NCI-H2081 treated with DMSO at 0.1 percent for 48 hours (cell line): ENCODE measurements at regions not wholly inside any gene's neighbourhood (a gene's known extent, or its start where the extent isn't known, plus 50 kb on each side); places are given as distances from the start of the nearest gene placed in this dataset.
"Not testable (repeated sequence)": the region's sequence is repeated elsewhere in the genome, so short reads cannot be mapped to it uniquely, and the experiment has no call there.

Experiments
- DNase-seq: peaks from one replicate; lab custom pipeline; 2025; lab: John Stamatoyannopoulos, UW

DNA sequence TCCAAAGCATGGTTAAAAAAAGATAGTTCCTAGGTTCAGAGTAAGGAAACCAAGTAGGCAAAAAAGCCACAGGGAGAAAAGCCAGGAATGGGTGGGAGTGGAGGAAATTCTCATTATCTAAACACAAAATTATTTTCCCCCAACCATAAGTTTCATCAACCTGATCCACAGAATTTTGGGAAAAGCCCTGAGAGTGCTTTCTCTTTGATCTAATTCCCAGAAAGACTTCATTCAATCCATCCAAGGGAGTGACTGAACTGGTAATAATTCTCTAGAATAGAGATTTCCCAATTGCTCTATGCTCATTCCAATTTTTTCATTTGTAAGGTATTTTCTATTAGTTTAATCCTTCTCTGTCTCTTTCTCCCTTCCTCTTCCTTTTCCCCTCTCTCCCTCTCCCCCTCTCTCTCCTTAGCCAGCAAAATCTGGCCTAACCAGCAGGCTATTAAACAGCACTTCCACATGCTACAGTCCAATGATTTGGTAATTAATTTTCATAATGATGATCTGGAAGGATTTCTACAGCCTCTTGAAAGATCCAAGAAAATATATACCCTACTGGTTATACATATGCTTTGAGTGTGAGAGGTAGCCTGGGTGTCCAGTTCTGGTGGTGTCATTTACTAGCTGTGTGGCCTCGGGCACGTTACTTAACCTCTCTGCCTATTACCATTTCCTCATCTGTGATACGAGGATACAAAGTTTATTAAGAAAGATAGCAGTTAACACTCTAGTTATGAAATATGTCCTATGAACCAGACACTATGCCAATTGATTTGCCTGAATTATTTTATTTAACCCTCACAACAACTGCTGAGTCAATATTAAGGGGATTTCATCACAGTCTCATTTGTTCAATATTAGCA, 251.5 kb upstream of the RASGEF1B start:
- DNase-seq, result no peak

DNA sequence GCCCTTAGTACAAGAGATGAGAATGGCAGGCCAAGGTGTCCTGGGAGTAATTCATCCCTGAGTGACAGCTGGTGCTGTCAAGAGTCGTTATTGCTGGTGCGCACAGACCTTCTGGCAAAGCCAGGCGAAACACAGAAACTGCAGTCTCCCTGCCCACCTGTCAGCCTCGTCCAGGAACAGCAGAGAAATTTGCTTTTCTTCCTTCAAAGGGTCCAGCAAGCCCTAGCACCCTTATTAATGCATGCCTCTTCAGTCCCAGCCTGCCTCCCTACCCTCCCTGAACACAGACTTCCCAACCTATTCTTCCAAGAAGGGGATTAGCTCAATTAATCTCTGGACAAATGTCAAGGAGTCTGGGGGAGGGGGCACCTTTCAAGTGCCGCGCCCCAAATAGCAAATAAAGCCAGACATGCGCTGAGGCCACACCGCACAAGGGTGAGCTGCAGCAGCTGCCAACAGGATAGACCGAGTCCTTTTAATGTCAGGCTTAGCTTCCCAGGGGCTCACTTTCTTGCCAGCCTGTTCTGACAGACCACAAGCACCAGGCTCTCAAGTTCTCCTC, 250.7 kb upstream of the RASGEF1B start:
- no peak for DNase-seq

DNA sequence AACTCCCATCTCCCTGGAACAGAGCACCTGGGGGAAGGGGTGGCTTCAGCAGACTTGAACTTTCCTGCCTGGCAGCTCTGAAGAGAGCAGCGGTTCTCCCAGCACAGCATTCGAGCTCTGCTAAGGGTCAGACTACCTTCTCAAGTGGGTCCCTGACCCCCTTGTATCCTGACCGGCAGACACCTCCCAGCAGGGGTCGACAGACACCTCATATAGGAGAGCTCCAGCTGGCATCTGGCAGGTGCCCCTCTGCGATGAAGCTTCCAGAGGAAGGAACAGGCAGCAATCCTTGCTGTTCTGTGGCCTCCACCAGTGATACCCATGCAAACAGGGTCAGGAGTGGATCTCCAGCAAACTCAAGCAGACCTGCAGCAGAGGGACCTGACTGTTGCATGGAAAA, 244.1 kb upstream of the RASGEF1B start:
- DNase-seq, result no peak

DNA sequence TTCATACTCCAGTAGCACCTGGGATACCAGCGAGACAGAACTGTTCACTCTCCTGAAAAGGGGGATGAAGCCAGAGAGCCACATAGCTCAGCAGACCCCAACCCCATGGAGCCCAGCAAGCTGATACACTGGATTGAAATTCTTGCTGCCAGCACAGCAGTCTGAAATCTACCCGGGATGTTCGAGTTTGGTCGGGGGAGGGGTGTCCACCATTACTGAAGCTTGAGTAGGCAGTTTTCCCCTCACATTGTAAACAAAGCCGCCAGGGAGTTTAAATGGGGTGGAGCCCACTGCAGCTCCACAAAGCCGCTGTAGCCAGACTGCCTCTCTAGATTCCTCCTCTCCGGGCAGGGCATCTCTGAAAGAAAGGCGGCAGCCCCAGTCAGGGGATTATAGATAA, 243.7 kb upstream of the RASGEF1B start:
- DNase-seq, result not testable (repeated sequence)

DNA sequence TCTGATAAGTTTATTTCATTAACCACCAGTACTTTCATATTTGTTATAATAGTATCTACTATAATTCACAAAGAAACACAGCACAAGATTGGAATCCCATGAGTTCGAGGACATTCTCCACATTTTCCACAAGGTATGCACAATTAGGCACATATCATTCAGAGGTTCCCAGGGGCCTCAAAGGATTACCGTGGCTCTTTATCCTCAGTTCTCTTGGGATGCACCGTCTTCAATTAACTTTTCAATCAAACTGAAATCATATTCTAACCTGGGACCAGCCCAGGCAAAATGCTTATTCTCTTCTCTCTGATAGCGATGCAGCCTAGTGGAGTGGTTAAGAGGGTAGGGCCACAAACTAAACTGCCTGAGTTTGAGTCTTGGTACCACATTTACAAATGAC, 242.6 kb upstream of the RASGEF1B start:
- no peak for DNase-seq

DNA sequence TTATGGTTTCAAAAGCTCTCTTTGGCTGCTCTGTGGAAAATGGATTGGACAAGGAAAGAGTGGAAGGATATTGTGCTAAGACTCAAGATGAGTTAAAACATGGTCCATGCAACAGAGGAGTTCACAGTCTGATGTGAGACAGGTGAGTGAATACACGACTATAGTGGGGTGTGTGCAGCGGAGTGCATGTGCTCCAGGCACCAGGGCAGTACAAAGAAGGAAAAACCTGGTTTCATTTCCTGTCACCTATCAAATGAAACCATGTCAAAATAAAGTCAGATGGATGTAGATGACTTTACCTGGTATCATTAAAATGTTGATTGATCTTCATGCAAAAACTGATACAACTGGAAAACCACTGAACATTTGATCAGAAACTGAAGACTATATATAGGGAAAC, 241.0 kb upstream of the RASGEF1B start:
- no peak for DNase-seq

DNA sequence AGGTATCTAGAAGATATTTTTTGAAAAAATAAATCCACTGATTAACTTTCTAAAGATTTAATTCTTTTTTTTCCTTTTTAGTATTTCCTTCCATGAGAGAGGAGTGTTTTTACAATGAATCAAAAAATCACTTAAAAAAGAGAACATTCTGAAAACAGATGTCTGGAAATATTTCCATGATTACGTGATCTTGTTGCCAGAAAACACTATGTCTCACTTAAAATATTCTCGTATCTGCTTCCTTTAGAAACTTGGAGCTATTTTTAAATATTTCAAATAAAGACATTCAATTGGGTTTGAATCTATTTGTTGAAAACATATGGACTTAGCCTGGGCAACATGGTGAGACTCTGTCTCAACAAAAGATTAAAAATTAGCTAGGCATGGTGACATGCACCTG, 232.8 kb upstream of the RASGEF1B start:
- DNase-seq, result no peak

DNA sequence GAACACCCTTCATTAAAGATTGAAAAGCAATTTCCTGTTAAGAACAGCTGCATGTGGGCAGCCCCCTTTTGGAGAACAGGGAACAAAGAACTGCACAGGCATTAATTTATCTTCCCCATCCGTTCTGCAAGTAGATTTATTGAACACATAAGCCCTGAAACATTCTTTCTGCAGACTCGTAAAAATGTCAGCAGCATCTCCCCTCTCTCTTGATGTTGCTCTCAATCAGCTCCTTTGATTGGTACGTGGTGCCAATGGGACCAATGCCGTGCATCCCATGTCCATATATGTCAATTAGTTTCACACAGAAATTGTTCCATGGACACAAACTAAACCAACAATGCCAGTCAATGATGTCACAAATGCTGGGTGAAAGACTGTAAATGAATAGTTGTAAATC, 228.5 kb upstream of the RASGEF1B start:
- no peak for DNase-seq

DNA sequence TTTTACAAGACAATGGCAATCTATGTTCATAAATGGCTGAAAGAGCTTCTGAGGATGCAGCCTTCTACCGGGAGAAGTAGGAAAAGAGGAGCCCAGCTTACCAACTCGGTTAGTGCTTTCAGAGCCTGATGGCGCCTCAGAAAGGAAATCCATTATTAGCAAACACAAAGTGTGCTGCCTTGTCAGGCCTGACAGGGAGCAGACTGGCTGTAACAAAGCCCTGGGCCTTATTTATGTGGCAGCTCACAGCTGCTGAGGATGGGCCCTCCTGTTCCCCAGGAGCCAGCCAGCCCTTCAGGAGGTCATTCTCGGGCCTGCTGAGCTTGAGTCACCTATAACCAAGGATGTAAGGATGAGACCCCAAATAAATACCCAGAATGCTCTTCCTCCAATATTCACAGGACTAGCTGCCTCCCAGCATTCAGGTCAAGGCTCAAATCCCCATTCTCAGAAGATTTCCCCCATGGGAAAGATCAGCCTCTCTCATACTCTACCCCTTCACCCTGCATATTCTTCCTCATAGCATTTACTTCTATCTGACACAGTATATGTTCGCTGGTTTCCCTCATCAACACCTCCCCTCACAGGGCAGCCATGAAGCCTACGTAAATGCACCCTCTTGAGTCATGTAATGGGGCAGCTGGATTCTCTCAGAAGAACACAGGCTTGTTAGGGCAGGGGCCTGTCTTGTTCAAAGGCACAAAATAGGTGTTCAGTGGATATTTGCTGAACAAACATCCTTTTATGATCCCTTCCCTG, 227.0 kb upstream of the RASGEF1B start:
- DNase-seq, result no peak

DNA sequence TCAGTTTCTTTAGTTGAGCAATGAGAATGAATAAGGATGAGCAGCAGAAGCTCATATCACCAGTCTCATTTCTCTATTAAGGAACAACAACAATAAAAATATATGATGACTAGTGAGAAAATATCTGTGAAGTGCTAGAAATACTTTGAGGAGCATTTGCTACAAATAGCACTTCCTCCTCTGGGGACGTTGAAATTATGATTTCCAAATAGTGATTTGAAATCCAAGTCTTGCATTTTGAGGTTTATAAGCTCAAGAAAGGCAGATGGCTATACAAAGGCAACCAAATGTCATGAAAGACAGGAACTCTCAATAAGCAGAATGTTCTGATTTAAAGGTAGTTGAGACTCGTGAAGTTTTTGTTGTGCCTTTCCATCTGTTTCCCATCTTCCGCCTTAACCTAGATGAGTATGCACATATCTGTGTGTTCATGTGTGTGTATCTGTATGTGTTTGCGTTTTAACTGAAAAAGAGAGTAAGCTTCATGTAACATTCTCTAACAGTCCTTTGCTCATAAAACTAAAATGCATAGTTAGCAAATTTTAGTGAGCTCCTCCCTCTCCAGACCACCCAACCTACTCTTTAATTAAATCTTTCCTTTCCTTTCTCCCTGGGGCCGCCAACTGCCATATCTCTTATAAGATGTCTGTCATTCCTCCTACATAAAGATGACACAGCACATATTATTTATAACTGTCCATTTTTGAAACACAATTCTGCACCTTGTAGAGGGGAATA, 222.6 kb upstream of the RASGEF1B start:
- DNase-seq, result no peak

DNA sequence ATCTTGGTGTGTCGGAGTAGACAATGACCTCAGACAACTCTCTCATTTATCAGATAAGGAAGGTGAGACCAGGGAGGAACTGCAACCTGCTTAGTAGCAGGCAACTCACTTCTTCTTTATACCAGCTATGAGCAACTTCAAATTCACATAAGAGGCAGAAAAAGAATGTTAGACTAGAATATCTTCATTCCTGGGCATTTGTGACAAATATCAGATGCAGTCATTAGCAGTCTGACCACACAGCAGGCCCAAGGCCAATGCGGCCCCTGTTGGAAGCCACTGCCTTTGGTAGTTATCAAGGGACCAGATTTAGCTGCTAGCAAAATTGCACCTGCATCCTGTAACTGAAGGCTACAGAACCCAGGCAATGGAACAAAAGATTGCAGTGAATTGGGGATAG, 219.2 kb upstream of the RASGEF1B start:
- DNase-seq, result no peak

DNA sequence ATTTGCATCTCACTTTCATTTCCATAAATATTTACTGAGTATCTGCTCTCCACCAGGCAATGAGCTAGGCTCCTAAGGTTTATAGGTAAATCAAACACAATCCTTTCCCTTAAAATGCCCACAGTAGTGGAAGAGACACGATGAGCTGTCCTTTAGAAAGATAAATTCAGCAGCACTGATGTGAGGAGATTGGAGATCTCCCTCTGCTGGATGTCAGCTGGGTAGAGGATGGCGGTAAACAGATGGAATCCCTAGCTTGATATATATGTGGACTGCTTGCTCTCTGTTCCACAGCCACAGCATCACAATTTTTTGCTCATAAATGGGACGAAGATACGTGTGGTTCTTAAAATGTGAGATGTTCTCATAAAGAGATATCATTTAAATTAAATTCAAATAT, 216.4 kb upstream of the RASGEF1B start:
- DNase-seq, result no peak

DNA sequence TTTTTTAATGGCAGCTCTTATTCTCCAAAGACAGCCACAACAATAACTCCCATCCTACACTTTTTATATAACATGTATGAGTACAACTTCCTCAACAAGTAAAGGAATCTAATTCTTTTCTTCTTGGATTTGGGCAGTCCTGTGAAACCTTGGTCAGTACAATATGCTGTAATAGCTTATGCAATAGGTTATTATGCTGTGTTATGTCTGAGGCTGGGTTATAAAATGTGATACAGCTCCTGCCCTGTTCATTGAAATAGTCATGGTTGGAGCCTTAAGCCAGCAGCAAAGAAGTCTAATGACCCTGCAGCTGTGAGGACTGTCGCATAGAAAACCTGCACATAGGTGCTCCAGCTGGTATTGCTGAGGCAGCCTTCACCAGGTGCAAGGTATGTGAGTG, 215.8 kb upstream of the RASGEF1B start:
- no peak for DNase-seq

DNA sequence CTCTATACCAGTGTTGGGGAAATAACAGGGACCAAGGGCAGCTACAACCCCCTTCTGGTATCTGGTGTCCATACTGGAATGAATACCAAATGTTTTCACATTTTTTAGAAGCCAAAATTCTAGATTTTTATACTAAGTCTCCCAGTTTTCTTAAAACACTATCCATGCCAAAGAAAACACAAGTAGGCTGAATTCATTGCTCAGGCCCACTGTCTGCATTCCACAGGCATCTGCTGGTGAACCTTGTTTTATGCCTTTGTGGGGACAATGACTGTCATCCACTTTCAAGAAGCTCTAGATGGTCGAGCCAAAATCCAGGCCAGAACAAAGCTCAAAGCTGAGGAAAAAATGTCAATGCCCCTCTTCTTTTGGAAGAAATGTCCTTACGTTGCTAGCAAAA, 213.4 kb upstream of the RASGEF1B start:
- DNase-seq, result no peak

DNA sequence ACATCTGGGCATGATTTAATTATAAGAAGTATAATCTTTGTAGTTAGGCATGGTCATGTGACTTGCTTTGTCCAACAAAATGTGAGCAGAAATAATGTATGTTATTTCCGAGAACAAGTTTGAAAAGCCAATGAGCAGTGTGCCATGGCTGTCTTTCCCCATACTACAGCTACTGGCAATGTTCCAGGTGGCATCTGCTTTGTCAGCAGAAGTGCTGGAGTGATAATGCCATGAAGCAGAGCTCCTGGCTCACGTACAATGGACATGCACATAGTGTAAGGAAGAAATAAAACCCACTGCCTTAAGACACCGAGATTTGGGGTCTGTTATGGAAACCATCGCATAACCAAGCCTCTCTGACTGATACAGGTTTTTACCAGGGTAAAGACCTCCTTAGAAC, 212.6 kb upstream of the RASGEF1B start:
- no peak for DNase-seq

DNA sequence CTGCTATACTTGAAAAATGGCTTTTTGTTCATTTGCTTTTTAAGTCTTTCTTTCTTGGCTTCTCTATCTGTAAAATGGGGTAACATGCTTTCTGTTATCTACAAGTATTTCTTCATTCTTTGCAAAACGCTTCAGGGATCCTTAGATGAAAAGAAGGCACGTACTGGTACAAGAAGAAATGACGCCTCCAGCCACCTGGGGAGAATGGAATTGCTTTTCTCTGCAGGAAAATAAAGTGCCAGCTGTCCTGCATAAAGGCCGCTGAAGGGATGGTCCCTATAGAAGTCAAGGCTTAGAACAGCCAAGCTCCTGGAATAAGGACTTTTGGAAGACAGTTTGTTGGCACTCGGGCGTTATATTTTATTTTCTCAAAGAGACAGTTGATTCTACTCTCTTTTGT, 210.8 kb upstream of the RASGEF1B start:
- DNase-seq, result no peak

DNA sequence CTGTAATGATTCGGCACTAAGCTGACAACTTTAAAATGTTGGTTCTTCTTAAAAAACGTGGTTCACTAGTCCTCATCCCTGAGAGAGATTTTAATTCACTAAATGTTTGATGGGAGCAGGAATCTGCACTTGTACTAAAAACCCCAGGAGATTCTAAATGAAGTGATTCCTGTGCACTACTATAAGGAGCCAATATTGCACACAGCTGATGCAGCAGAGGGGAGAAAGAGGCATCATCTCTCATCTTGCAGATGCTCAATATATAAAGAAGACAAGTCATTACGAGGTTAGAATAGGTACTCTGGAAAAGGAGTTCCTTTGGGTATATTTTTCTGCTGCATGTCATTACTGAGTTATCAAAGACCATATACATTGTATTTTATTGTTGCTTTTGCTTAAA, 207.6 kb upstream of the RASGEF1B start:
- DNase-seq, result no peak

DNA sequence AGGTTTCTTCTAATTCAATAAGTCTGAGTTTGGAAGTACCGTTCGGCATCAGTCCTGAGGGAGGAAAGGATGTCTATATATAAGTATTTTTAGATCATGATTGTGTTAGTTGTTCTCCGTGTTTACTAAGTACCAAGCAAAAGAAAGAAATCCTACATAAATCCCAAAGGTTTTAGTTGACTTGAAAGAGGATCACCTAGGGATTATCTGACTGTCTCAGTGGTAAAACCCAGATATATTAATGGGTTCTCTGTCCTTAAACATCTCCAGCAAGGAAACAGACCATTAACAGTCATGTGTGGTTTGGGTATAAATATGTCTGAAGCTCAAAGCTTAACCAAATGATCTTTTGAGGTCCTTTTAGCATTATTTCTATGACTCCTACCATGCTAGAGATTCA, 207.1 kb upstream of the RASGEF1B start:
- DNase-seq, result no peak

DNA sequence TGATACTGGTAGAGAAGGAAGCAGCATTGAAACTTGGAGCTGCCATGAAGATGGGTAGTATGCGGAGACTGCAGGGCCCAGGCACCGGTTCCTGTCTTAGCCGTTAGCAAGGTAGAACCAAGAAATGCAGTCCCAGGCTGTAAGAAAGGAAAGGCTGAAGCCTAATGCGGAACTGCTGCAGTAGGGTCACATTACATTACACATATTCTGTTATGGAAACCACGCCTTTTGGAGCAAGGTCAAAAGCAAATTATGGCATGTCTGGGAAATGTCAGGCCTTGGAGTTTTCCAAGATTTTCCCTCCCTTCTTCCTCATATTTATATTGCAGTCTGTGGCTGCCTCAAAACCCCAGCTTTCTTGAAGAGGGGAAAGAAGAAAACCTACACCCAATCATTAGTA, 204.8 kb upstream of the RASGEF1B start:
- no peak for DNase-seq

DNA sequence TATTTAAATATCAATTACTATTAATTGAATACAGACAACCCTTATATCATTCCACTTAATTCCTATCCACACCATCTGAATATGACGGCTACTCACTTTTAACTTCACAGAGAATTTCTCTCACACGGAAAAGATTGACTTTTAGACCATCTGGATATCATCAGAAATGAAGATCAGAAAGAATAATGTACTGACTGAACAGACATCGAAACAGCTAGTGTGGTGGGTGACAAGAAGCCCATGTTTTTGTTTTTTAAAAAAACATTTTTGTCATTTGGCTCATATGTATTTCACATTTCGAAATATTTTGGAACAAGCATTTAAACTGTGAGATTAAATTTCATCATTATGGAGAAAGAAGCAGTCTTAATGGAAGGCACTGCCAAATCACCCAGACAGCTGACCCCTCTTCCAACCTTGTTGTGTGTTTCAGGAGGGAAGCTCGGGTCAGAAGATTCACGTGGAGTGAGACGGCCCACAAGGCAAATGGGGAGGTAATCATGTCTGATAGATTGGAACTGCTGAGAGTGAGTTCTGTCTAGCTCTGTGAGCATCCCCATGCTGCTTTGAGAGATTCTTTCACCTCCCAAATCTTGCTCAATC, 204.2 kb upstream of the RASGEF1B start:
- DNase-seq, result no peak

DNA sequence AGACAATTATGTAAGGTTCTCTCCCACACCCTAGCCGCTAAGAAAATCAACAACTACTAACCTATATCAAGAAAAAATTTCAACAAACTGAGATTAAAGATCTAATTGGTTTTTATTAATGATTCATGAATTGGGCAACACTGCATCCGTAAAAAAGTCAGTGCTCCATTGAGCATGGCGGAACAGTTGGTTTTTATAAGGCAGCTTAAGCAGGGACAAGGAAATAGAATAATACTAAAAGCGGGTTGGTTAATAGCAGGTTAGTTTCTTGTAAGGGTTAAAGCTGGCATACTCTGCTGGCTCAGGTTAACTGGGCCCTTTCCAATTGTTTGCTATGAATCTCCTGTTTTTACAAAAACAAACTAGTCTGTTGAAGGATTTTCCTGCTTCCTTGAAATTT, 202.3 kb upstream of the RASGEF1B start:
- no peak for DNase-seq

DNA sequence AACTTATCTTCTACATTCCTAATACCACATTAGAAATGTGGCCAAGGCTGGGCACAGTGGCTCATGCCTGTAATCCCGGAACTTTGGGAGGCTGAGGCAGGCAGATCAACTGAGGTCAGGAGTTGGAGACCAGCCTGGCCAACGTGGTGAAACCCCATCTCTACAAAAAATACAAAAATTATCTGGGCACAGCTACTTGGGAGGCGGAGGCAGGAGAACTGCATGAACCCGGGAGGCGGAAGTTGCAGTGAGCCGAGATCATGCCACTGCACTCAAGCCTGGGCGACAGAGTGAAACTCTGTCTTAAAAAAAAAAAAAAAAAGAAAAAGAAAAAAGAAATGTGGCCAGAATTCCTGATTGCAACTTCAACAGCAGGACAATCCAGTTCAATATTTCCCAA, 196.6 kb upstream of the RASGEF1B start:
- DNase-seq, result not testable (repeated sequence)
